ENCODE measurements at regions not wholly inside any gene's neighbourhood (a gene's known extent, or its start where the extent isn't known, plus 50 kb on each side); places are given as distances from the start of the nearest gene placed in this dataset.

- TF ChIP-seq CTCF (IDR thresholded peaks at IDR 0.05) (no peak), POLR2A (IDR thresholded peaks at IDR 0.05) (no peak)
Observed at GRCh38 chr2:120430501-120430830, 84.5 kb downstream of the INHBB start.

Data from esophagus squamous epithelium (tissue), 4 donors.